NB4 (cell line): ENCODE measurements at regions not wholly inside any gene's neighbourhood (a gene's known extent, or its start where the extent isn't known, plus 50 kb on each side); places are given as distances from the start of the nearest gene placed in this dataset.

Experiments
- POLR2A ChIP-seq: IDR thresholded peaks from 2 replicates; pipeline ENCODE4 v1.6.1; 2011; ENCODE audit warnings: mild to moderate bottlenecking; ENCODE audit not compliant: insufficient read length; ENCODE audit errors: extremely low read depth
- TF ChIP-seq, protein P1 (sequence below): IDR thresholded peaks from one replicate; pipeline ENCODE4 v1.5.1; 2012; ENCODE audit warnings: low read depth, low read length

DNA sequence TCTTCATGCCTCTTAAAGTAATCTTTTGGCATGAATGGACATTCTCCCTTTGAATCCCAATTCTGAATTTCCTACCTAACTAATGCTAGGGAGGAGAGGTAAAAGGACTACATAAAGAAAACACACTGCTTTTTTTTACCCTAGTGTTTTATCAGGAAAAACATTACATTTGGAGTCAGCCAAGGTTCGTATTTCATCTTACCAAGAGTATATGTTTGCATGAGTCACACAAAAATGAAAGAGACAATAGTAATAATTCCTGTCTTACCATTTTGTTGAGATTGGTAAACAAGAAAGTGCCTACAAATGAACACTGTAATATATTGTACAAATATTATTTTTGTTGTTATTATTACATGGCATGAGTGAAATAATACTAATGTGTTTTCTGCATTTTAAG, 112.9 kb upstream of the WARS2 start:
- TF ChIP-seq, protein P1, sequence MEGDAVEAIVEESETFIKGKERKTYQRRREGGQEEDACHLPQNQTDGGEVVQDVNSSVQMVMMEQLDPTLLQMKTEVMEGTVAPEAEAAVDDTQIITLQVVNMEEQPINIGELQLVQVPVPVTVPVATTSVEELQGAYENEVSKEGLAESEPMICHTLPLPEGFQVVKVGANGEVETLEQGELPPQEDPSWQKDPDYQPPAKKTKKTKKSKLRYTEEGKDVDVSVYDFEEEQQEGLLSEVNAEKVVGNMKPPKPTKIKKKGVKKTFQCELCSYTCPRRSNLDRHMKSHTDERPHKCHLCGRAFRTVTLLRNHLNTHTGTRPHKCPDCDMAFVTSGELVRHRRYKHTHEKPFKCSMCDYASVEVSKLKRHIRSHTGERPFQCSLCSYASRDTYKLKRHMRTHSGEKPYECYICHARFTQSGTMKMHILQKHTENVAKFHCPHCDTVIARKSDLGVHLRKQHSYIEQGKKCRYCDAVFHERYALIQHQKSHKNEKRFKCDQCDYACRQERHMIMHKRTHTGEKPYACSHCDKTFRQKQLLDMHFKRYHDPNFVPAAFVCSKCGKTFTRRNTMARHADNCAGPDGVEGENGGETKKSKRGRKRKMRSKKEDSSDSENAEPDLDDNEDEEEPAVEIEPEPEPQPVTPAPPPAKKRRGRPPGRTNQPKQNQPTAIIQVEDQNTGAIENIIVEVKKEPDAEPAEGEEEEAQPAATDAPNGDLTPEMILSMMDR = no peak
- no peak for TF ChIP-seq POLR2A
